ENCODE measurements at regions not wholly inside any gene's neighbourhood (a gene's known extent, or its start where the extent isn't known, plus 50 kb on each side); places are given as distances from the start of the nearest gene placed in this dataset.

DNA sequence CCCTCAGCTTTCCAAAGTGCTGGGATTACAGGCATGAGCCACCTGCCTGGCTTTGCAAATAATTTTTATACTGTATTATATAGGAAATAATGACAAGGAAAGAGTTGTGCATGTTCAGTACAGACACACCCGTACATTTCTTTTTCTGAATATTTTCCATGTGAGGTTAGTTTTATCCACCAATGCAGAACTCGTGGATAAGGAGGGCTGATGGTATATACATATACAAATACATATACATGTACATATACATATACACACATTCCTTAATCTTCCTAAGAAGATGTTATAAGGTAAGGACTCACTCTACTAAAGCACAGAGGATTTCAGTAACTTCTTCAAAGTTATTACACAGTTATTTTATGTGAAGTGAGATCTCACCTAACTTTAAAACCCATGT lies 925.8 kb downstream of the C4orf33 start:
- Histone ChIP-seq H3K36me3 (ENCODE audit: insufficient read depth) (no peaks in the 10 kb centered on the region), H3K9ac (no peak overlapping the region), H3K27ac (no peak overlapping the region), H3K79me2 (ENCODE audit: insufficient read depth, low read depth) (no peaks in the 10 kb centered on the region), H3K4me2 (no peak overlapping the region), H4K20me1 (ENCODE audit: insufficient read depth) (no peaks in the 10 kb centered on the region), H3K4me1 (ENCODE audit: low read depth, poor library complexity, severe bottlenecking) (no peaks in the 10 kb centered on the region), H2AFZ (ENCODE audit: low read depth) (no peak overlapping the region), H3K27me3 (ENCODE audit: insufficient read depth, low read depth) (no peaks in the 10 kb centered on the region), H3K4me3 (IDR thresholded peaks at IDR 0.05; ENCODE audit: insufficient read depth, low read depth, low read length) (no peak overlapping the region)
- TF ChIP-seq, protein P1, sequence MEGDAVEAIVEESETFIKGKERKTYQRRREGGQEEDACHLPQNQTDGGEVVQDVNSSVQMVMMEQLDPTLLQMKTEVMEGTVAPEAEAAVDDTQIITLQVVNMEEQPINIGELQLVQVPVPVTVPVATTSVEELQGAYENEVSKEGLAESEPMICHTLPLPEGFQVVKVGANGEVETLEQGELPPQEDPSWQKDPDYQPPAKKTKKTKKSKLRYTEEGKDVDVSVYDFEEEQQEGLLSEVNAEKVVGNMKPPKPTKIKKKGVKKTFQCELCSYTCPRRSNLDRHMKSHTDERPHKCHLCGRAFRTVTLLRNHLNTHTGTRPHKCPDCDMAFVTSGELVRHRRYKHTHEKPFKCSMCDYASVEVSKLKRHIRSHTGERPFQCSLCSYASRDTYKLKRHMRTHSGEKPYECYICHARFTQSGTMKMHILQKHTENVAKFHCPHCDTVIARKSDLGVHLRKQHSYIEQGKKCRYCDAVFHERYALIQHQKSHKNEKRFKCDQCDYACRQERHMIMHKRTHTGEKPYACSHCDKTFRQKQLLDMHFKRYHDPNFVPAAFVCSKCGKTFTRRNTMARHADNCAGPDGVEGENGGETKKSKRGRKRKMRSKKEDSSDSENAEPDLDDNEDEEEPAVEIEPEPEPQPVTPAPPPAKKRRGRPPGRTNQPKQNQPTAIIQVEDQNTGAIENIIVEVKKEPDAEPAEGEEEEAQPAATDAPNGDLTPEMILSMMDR (conservative IDR thresholded peaks at IDR 0.05; ENCODE audit: low read depth, low read length), result no peak

DNA sequence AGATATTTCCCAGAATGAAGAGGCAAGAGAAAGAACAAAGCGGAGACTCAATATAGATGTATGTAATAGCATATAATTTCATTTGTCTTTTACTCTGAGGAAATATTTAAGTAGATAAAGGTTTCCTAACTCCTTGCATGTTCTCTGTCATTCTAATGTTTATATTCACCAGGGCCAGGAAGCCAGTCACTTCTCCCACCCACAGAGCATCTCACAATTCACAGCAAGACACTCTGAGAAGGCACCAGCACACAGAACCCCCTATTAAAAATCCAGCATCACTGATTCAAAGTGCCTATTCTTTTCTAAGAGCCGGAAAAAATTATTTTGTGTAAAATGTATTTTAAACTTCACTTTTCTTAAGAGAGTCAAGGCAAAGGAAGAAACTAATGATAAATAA lies 927.1 kb downstream of the C4orf33 start:
- Histone ChIP-seq H3K4me2 (no peak overlapping the region), H3K36me3 (ENCODE audit: insufficient read depth) (no peaks in the 10 kb centered on the region), H2AFZ (ENCODE audit: low read depth) (no peak overlapping the region), H3K4me1 (ENCODE audit: low read depth, poor library complexity, severe bottlenecking) (no peaks in the 10 kb centered on the region), H3K27ac (no peak overlapping the region), H3K9ac (no peak overlapping the region), H3K79me2 (ENCODE audit: insufficient read depth, low read depth) (no peaks in the 10 kb centered on the region), H3K4me3 (IDR thresholded peaks at IDR 0.05; ENCODE audit: insufficient read depth, low read depth, low read length) (no peak overlapping the region), H4K20me1 (ENCODE audit: insufficient read depth) (no peaks in the 10 kb centered on the region), H3K27me3 (ENCODE audit: insufficient read depth, low read depth) (no peaks in the 10 kb centered on the region)
- TF ChIP-seq, protein P1 (conservative IDR thresholded peaks at IDR 0.05; ENCODE audit: low read depth, low read length), result no peak

DNA sequence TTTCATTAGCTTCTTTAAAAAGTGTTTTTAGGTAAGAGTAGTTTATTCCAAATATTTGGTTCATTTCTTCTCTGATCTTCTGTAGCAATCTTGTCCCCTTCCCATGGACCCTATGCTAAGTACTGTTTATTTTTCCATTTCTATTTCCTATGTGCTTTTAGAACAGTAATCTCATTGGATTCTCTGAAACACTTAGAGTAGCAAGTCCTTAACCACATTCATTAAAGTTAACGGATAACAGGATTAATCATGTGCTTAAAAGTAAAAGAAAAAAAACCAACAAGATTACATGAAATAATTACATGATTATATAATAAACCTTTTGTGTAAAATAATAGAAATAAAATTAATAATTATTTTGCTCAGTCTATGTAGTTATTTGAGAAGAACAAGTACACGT lies 929.7 kb downstream of the C4orf33 start:
- Histone ChIP-seq H3K4me1 (ENCODE audit: low read depth, poor library complexity, severe bottlenecking) (no peaks in the 10 kb centered on the region), H2AFZ (ENCODE audit: low read depth) (no peak overlapping the region), H3K4me2 (no peak overlapping the region), H3K9ac (no peak overlapping the region), H4K20me1 (ENCODE audit: insufficient read depth) (no peaks in the 10 kb centered on the region), H3K27ac (no peak overlapping the region), H3K4me3 (IDR thresholded peaks at IDR 0.05; ENCODE audit: insufficient read depth, low read depth, low read length) (no peak overlapping the region), H3K79me2 (ENCODE audit: insufficient read depth, low read depth) (no peaks in the 10 kb centered on the region), H3K36me3 (ENCODE audit: insufficient read depth) (no peaks in the 10 kb centered on the region), H3K27me3 (ENCODE audit: insufficient read depth, low read depth) (no peaks in the 10 kb centered on the region)
- TF ChIP-seq, protein P1 (conservative IDR thresholded peaks at IDR 0.05; ENCODE audit: low read depth, low read length), result no peak

DNA sequence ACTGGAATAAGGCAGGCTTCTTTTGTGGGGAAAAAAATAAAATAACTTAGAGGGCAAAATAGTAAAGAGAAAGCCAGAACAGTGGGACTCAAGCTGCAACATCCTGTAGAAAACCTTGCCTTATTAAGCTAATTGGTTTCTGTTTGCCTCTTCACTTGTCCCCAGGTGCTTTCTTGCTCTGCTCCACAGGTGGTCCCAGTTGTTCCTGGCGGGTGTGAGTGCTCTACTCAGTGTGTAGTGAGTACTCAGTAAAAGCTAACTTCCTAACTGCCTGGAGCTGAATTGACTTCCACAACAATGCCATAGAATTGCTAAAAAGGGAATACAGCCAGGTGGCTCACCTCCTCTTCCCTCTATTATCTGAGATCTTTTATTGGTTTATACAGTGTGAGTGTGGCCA lies 930.2 kb downstream of the C4orf33 start:
- H3K27ac ChIP-seq, result no peak overlapping the region
- TF ChIP-seq, protein P1 (conservative IDR thresholded peaks at IDR 0.05; ENCODE audit: low read depth, low read length), result no peak
- H3K4me2 ChIP-seq, result no peak overlapping the region
- no peaks in the 10 kb centered on the region for H3K36me3 ChIP-seq (ENCODE audit: insufficient read depth)
- no peak overlapping the region for H2AFZ ChIP-seq (ENCODE audit: low read depth)
- H3K9ac ChIP-seq, result no peak overlapping the region
- no peaks in the 10 kb centered on the region for H3K27me3 ChIP-seq (ENCODE audit: insufficient read depth, low read depth)
- no peaks in the 10 kb centered on the region for H3K79me2 ChIP-seq (ENCODE audit: insufficient read depth, low read depth)
- no peaks in the 10 kb centered on the region for H3K4me1 ChIP-seq (ENCODE audit: low read depth, poor library complexity, severe bottlenecking)
- no peak overlapping the region for H3K4me3 ChIP-seq (IDR thresholded peaks at IDR 0.05; ENCODE audit: insufficient read depth, low read depth, low read length)
- no peaks in the 10 kb centered on the region for H4K20me1 ChIP-seq (ENCODE audit: insufficient read depth)

All from KMS-11 (cell line).